ENCODE measurements at regions not wholly inside any gene's neighbourhood (a gene's known extent, or its start where the extent isn't known, plus 50 kb on each side); places are given as distances from the start of the nearest gene placed in this dataset.

- TF ChIP-seq, protein P1, sequence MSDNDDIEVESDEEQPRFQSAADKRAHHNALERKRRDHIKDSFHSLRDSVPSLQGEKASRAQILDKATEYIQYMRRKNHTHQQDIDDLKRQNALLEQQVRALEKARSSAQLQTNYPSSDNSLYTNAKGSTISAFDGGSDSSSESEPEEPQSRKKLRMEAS (IDR thresholded peaks at IDR 0.05), result no peak
- no peak for TF ChIP-seq CTCF (IDR thresholded peaks at IDR 0.05; ENCODE audit: low read depth, low read length, missing input control)
- TF ChIP-seq, protein P2, sequence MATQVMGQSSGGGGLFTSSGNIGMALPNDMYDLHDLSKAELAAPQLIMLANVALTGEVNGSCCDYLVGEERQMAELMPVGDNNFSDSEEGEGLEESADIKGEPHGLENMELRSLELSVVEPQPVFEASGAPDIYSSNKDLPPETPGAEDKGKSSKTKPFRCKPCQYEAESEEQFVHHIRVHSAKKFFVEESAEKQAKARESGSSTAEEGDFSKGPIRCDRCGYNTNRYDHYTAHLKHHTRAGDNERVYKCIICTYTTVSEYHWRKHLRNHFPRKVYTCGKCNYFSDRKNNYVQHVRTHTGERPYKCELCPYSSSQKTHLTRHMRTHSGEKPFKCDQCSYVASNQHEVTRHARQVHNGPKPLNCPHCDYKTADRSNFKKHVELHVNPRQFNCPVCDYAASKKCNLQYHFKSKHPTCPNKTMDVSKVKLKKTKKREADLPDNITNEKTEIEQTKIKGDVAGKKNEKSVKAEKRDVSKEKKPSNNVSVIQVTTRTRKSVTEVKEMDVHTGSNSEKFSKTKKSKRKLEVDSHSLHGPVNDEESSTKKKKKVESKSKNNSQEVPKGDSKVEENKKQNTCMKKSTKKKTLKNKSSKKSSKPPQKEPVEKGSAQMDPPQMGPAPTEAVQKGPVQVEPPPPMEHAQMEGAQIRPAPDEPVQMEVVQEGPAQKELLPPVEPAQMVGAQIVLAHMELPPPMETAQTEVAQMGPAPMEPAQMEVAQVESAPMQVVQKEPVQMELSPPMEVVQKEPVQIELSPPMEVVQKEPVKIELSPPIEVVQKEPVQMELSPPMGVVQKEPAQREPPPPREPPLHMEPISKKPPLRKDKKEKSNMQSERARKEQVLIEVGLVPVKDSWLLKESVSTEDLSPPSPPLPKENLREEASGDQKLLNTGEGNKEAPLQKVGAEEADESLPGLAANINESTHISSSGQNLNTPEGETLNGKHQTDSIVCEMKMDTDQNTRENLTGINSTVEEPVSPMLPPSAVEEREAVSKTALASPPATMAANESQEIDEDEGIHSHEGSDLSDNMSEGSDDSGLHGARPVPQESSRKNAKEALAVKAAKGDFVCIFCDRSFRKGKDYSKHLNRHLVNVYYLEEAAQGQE (IDR thresholded peaks at IDR 0.05), result no peak
- TF ChIP-seq SP1 (IDR thresholded peaks at IDR 0.05), result no peak
- no peak for TF ChIP-seq TAF1 (conservative IDR thresholded peaks at IDR 0.05)
- TF ChIP-seq JUND (IDR thresholded peaks at IDR 0.05), result no peak
- no peak for TF ChIP-seq RAD21 (IDR thresholded peaks at IDR 0.05)
- no peak for TF ChIP-seq ZBTB33 (IDR thresholded peaks at IDR 0.05)
- TF ChIP-seq YY1 (IDR thresholded peaks at IDR 0.05), result no peak
- TF ChIP-seq, protein P3, sequence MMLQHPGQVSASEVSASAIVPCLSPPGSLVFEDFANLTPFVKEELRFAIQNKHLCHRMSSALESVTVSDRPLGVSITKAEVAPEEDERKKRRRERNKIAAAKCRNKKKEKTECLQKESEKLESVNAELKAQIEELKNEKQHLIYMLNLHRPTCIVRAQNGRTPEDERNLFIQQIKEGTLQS (IDR thresholded peaks at IDR 0.05), result no peak
- no peak for TF ChIP-seq RXRA (IDR thresholded peaks at IDR 0.05)
- no peak for TF ChIP-seq NR2F2 (IDR thresholded peaks at IDR 0.05)
Measured at GRCh38 chr4:165779950-165780670, 92.9 kb upstream of the TLL1 start.
